Neutrophil (primary cell): ENCODE measurements at regions not wholly inside any gene's neighbourhood (a gene's known extent, or its start where the extent isn't known, plus 50 kb on each side); places are given as distances from the start of the nearest gene placed in this dataset.
"Not testable (repeated sequence)": the region's sequence is repeated elsewhere in the genome, so short reads cannot be mapped to it uniquely, and the experiment has no call there.

ENCODE experiments used
- H3K27ac ChIP-seq: fragments of 200-600 bp; sonication (generic); 2 replicates; pipeline ENCODE4 v1.5.1; 2016; ENCODE audit warnings: mild to moderate bottlenecking, moderate library complexity
- H3K27me3 ChIP-seq: fragments of 200-600 bp; sonication (generic); 2 replicates; pipeline ENCODE4 v1.6.0; 2016; ENCODE audit warnings: mild to moderate bottlenecking
- H3K36me3 ChIP-seq: fragments of 200-600 bp; sonication (generic); 2 replicates; pipeline ENCODE4 v1.5.1; 2017
- H3K4me1 ChIP-seq, 2 experiments: fragments of 200-600 bp in 1 of 2; sonication (generic) in 1 of 2; 1 replicate in 1 of 2; 2 replicates in 1 of 2; pipeline versions ENCODE4 v1.5.1 to v1.6.1; 2013 to 2016; ENCODE audit warnings: low read depth in 1 of 2, low read length in 1 of 2, mild to moderate bottlenecking in 1 of 2, moderate library complexity in 1 of 2; ENCODE audit not compliant: control insufficient read depth in 1 of 2, insufficient read depth in 1 of 2
- H3K4me3 ChIP-seq, 2 experiments: fragments of 200-600 bp in 1 of 2; sonication (generic) in 1 of 2; 1 replicate in 1 of 2; 2 replicates in 1 of 2; pipeline ENCODE4 v1.5.1; 2013 to 2016; ENCODE audit warnings: low read depth in 1 of 2, low read length in 1 of 2, mild to moderate bottlenecking in 1 of 2, moderate library complexity in 1 of 2
- H3K9me3 ChIP-seq: fragments of 200-600 bp; sonication (generic); 2 replicates; pipeline ENCODE4 v1.5.1; 2016
- CTCF ChIP-seq: fragments of 200-600 bp; sonication (generic); IDR thresholded peaks from 2 replicates; pipeline ENCODE4 v1.5.1; 2016; ENCODE audit warnings: antibody characterized with exemption

- Histone ChIP-seq H3K9me3 (no peaks in the 10 kb centered on the region), H3K27me3 (peaks cover 13% of the 10 kb centered on the region), H3K4me3 (no peak overlapping the region), H3K36me3 (no peaks in the 10 kb centered on the region), H3K4me1 (no peaks in the 10 kb centered on the region), H3K27ac (no peak overlapping the region)
- no peak for TF ChIP-seq CTCF
Observed at GRCh38 chr4:18691431-18692200, 670.1 kb upstream of the LCORL start.

GRCh38 chr4:18690291-18690955 lies 668.9 kb upstream of the LCORL start:
- no peak for TF ChIP-seq CTCF
- no peaks in the 10 kb centered on the region for H3K4me1 ChIP-seq
- H3K36me3 ChIP-seq: no peaks in the 10 kb centered on the region
- no peaks in the 10 kb centered on the region for H3K9me3 ChIP-seq
- no peak overlapping the region for H3K27ac ChIP-seq
- peaks cover 13% of the 10 kb centered on the region for H3K27me3 ChIP-seq
- H3K4me3 ChIP-seq: no peak overlapping the region

- Histone ChIP-seq H3K27ac (no peak overlapping the region), H3K4me3 (no peak overlapping the region), H3K9me3 (no peaks in the 10 kb centered on the region), H3K4me1 (no peaks in the 10 kb centered on the region), H3K27me3 (peaks cover 13% of the 10 kb centered on the region), H3K36me3 (no peaks in the 10 kb centered on the region)
- no peak for TF ChIP-seq CTCF
Observed at GRCh38 chr4:18689308-18690115, 668.0 kb upstream of the LCORL start.

GRCh38 chr4:18688351-18688750 lies 666.8 kb upstream of the LCORL start:
- not testable (repeated sequence) for H3K27ac ChIP-seq, H3K4me1 ChIP-seq, H3K4me3 ChIP-seq, H3K36me3 ChIP-seq, H3K9me3 ChIP-seq
- peaks cover 13% of the 10 kb centered on the region for H3K27me3 ChIP-seq

- H3K36me3 ChIP-seq: no peaks in the 10 kb centered on the region
- H3K27ac ChIP-seq: no peak overlapping the region
- no peaks in the 10 kb centered on the region for H3K9me3 ChIP-seq
Observed at GRCh38 chr4:18686338-18687037, 664.9 kb upstream of the LCORL start.

More at GRCh38 chr4:18686338-18687037, 664.9 kb upstream of the LCORL start:
- H3K27me3 ChIP-seq: peaks cover 7% of the 10 kb centered on the region
- no peak overlapping the region for H3K4me3 ChIP-seq
- TF ChIP-seq CTCF: no peak
- H3K4me1 ChIP-seq: no peaks in the 10 kb centered on the region
